Stimulated activated CD4-positive, alpha-beta T cell treated with anti-CD3 and anti-CD28 coated beads, Interleukin-2, amount 100 ng/mL, for 48 hours (primary cell): ENCODE measurements at regions not wholly inside any gene's neighbourhood (a gene's known extent, or its start where the extent isn't known, plus 50 kb on each side); places are given as distances from the start of the nearest gene placed in this dataset.

Source experiments
- DNase-seq, 2 donors: peaks; one replicate each; pipeline ENCODE4 v3.0.0-alpha.2; 2020

DNA sequence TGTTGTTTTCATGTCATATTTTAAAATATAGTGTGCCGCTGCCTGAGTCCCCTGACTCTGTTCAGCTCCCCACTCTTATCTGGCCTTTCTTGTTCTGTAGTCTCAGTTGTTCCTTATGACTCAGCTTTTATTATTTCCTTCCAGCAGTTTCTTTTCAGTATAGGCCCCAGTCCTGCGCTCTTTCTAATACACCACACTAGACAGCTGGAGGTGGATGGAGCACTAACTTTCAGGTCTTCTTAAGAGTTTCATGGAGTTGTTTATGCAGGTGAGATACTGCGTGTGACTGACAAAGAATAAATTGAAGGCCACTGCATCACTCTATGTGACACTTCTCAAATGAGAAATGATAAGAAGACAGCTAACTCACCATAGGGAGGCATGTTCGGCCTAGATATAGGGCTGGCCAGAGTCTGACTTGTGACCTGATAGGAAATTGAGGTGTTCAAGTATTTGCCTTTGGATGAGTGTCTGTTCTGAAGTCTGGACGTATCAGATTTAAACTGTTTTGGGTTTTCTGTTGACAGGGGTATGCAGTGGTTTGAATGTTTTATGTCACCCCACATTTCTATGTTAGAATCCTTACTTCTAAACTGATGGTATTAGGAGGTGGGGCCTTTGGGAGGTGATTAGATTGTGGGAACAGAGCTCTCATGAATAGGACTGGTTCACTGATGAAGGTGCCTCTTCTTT lies 60.8 kb upstream of the CLMN start:
- no peak for DNase-seq

GRCh38 chr14:95379634-95380033 lies 59.9 kb upstream of the CLMN start:
- DNase-seq = no peak

DNA sequence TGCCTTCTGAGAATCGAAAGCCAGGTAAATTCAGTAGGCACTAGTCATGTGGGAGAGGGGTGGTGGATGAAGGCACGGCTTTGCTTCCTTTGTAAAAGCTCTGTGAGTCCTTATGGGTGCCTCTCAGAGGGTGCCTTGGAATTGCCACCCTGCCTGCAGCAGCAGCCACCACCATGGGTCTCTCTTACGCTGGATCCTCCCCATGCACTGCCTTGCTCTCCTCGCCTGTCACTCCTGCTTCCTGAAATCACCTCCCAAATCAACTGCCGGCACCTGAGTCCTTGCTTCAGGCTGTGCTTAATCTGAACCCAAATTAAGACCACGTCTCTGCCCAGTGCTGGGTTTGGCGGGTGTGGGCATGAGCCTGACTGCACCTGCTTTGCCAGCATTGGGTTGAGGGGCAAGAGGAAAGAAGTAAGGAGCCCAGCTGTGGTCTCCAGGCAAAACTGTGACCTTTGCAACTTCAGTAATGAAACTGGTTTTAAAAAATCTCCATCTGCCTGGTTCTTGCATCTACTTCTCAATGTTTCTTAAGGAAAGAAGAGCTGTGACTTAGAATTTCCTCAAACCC lies 55.9 kb upstream of the CLMN start:
- DNase-seq = no peak

DNA sequence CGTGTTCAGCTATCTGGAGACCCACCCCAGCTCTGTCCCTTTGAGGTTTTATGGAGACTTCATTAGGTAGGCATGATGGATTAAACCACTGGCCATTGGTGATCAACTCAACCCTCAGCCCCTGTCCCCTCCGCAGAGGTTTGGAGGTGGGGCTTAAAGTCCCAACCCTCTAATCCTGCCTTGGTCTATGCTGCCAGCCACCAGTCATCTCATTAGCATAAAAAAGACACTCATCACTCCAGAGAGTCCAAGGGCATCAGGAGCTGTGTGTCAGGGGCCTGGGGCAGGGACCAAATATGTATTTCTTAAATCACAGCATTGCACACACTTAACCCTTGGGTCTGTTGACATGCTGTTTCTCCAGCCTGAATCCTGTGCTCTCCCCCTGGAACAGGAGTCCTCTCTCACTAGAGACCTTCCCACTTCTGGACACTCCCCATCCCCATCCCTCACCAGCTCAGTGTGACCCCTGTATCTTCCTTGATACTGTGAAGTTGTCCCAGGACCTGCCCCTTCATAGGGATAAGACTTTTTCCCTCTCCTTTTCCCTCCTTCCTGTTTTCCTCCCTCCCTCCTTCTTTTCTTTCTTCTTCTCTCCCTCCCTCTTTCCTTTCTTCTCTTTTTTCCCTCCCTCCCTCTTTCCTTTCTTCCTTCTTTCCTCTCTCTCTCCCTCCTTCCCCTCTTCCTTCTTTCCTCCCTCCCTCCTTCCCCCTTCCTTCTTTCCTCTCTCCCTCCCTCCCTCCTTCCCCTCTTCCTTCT lies 54.7 kb upstream of the CLMN start:
- DNase-seq = no peak

DNA sequence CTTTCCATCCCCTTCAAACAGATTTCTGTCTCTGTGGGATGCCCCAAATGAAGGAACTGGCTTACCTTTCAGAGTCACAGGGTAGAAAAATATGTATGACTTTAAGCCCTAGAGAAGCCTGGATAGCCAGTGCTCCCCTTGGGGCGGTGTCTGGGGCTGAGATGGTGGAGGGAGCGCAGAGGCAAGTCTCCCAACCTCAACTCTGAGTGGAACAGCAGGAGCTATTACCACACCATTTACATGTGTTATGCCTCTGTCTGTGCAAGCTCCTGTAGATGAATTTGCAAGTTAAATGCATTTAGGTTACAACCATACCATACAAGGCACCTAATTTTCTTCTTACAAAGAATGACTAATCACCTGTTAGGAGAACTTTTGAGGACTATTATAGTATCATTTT lies 50.4 kb upstream of the CLMN start:
- DNase-seq = no peak
